T-helper 1 cell treated with Interleukin-12 subunit alpha and Interleukin-12 subunit beta and Interleukin-4 antibody, amounts not matched to agents 30 μg/mL and 1 μg/mL, for 36 hours (primary cell): ENCODE measurements at regions not wholly inside any gene's neighbourhood (a gene's known extent, or its start where the extent isn't known, plus 50 kb on each side); places are given as distances from the start of the nearest gene placed in this dataset.

ENCODE experiments used
- H3K27ac Mint-ChIP-seq: one replicate; pipeline ENCODE4 v1.8.0; 2021; ENCODE audit warnings: mild to moderate bottlenecking, mixed read lengths
- H3K27me3 Mint-ChIP-seq: one replicate; pipeline ENCODE4 v1.8.0; 2021; ENCODE audit warnings: low read depth, mixed read lengths
- H3K36me3 Mint-ChIP-seq: one replicate; pipeline ENCODE4 v1.8.0; 2021; ENCODE audit warnings: low read depth, mixed read lengths
- H3K4me1 Mint-ChIP-seq: one replicate; pipeline ENCODE4 v1.8.0; 2021; ENCODE audit warnings: low read depth, mixed read lengths
- H3K4me3 Mint-ChIP-seq: one replicate; pipeline ENCODE4 v1.8.0; 2021; ENCODE audit warnings: mild to moderate bottlenecking, moderate library complexity, mixed read lengths
- H3K9me3 Mint-ChIP-seq: one replicate; pipeline ENCODE4 v1.8.0; 2021; ENCODE audit warnings: mixed read lengths

DNA sequence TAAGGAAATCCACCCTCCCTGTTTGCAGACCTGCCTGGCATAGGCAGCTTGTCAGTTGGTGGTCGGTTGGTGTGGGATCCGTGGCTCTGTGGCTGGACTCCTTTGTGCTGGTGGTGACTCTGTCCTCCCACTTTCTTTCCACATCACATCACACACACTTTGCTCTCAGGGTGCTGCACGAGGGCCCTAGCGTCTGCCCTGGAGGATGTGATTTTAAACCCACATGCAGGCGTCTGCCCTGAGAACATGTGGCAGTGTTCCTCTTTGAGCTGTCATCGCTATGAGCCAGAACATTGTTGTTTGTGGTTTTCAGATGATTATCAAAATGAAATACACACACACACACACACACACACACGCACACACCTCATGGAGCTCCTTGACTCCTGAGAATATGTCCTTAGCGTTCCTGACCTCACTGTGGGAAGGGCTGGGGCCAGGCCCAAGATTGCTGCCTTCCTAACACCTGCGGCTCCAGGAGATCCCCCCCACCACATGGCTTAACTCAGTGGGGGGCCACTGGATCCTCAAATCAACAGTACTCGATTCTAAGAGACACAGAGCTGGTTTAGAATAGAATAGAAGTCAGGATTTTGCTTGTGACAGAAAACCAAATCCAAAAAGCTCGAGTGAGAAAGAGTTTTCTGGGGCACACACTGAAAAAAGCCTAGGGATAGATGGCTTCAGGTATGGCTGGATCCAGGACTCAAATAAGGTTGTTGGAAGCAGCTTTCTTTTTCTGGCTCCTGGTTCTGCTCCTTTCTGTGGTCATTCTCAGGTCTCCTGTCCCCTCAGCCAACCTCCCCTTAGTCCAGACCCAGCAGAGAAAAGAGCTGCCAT lies 54.8 kb downstream of the RTP5 start:
- no peaks in the 10 kb centered on the region for H3K4me1 Mint-ChIP-seq
- H3K27me3 Mint-ChIP-seq: no peaks in the 10 kb centered on the region
- H3K9me3 Mint-ChIP-seq: no peaks in the 10 kb centered on the region
- H3K36me3 Mint-ChIP-seq: no peaks in the 10 kb centered on the region
- no peak overlapping the region for H3K4me3 Mint-ChIP-seq
- H3K27ac Mint-ChIP-seq: no peak overlapping the region

DNA sequence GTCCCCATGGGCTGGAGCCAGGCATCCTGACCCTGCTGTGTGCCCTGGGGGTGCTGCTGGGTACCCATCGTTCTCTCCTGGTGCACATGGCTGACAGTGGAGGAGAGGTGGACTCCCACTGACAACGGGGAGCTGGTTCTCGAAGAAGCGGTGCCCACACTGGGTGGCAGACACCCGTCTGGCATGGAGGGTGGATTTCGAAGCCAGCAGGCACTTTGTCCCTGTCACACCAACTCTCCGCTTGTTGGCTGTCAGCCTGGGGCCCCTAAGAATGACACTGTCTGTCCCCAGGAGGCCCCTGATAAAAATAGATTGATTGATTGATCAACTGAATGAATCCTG lies 55.4 kb downstream of the RTP5 start:
- H3K27ac Mint-ChIP-seq: no peak overlapping the region
- no peak overlapping the region for H3K4me3 Mint-ChIP-seq
- H3K27me3 Mint-ChIP-seq: no peaks in the 10 kb centered on the region
- H3K4me1 Mint-ChIP-seq: no peaks in the 10 kb centered on the region
- no peaks in the 10 kb centered on the region for H3K36me3 Mint-ChIP-seq
- H3K9me3 Mint-ChIP-seq: no peaks in the 10 kb centered on the region

DNA sequence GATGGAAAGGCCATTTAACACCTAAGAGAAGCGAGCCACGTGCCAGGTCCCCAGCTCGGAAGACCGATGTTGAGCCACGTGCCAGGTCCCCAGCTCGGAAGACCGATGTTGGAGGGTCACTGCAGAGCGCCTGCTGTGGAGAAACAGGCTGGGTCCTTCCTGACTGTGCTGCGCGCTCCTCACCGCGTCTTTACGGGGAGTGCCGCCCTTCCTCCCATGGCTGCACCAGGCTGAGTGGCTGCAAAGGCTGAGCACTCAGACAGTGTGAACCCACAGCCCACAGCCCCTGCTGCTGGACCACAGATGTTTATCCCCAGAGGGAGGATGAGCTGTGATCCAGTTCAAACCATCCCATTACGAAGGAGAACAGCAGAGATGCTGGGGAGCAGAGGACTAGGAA lies 55.7 kb downstream of the RTP5 start:
- Mint-ChIP-seq H3K4me1 (no peaks in the 10 kb centered on the region), H3K4me3 (no peak overlapping the region), H3K9me3 (no peaks in the 10 kb centered on the region), H3K36me3 (no peaks in the 10 kb centered on the region), H3K27ac (no peak overlapping the region), H3K27me3 (no peaks in the 10 kb centered on the region)

DNA sequence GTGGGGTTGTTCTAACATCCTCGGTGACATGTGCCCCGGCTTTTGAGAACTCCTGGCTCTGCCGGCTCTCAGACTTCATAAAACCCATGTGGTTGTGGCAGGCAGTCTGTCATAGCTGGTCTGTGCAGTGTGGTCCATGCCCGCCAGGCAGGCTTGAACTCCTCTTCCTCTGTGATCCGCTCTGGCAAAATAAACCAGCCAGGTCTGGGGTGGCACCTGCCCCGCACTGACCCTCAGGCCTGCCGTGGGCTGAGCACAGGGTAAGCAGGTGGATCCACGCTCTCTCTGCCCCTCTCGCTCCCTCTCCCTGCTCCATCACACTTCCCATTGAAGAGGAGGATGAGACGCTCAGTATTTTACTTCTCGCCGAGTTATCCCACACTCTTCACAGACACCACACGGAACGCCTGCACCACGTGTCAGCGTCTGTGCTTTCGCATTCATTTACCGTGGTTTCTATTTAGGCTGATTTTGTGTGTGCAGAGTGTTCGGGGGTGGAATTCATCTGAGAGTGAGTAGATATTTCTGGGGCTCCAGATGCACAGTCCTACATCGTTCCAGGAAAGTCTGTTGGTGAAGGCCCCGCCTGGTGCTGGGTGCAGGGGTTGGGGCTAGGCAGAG lies 56.4 kb downstream of the RTP5 start:
- H3K9me3 Mint-ChIP-seq: no peaks in the 10 kb centered on the region
- no peaks in the 10 kb centered on the region for H3K27me3 Mint-ChIP-seq
- H3K27ac Mint-ChIP-seq: no peak overlapping the region
- H3K4me3 Mint-ChIP-seq: no peak overlapping the region
- no peaks in the 10 kb centered on the region for H3K4me1 Mint-ChIP-seq
- H3K36me3 Mint-ChIP-seq: no peaks in the 10 kb centered on the region

DNA sequence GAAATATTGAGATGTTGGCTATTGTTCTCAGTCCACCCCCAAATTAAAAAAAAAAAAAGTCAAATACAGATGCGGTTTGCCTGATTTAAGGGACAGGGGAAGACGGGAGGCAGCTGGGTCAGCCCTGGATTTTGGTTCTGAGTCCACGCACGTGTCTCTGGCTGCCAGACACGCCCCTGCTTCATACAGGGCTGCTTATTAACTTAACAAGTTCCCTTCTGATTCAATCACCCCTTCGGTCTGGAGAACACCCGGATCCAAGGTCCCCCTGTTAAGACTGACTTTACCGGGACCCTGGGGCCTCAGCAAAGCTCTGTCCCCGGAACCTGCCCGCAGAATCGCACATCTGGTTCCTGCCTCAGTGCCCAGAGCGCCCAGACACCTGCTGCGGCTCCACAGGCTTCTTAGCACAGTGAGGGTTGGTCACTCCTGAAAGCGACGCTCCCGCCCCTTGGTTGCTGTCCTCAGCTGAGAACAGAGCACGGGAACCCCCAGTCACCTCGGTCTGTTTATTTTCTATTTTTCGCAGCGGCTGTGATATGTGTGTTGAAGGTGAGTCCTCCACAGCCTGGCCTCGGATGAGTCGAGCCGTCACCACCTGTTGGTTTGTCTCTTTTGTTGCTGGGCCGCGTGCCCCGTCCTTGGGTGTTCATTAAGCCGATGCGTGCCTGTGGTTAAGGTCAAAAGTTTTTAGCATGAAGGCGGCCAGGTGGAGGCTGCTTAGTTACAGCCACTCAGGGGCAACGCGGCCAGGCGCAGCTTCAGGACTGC lies 57.2 kb downstream of the RTP5 start:
- Mint-ChIP-seq H3K4me3 (no peak overlapping the region), H3K27me3 (no peaks in the 10 kb centered on the region), H3K27ac (no peak overlapping the region), H3K9me3 (no peaks in the 10 kb centered on the region), H3K4me1 (no peaks in the 10 kb centered on the region), H3K36me3 (no peaks in the 10 kb centered on the region)

DNA sequence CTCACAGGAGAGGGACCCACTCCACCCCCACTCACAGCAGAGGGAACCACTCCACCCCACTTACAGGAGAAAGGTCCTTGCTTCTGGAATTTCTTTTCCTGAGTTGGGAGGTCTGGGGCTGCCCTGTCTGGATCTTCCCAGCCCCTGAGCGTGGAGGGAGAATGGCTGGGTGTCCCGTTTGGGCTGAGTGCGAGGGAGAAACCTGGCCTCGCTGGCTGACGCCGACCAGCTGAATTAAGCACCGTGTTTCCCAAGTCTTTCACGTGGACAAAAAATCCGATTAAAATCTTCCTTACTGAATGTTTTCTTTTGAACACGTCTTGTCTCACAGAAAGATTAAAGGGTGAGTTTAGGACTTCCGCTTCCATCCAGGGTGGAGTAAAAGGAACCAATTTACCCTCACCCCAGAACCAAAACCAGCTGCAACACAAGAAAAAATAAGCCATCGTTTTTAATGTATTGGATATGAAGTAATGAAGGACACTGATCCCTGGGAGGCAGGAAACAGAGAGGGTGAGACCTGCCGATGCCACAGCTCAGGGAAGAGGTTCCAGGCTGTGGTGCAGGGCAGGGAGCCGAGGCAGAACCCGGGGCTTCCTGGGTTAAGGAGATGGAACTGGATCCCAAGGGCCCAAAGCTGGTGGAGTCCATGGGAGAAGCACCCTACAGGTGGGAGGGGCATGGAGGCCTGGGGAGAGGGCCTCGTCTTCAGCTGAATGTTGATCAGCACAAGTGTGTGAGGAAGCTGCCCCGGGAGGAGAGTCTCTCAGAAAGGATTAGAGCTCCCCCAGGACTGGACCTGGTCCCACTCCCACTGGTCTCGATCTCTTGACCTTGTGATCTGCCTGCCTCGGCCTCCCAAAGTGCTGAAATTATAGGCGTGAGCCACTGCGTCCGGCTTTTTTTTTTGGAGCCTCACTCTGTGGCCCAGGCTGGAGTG lies 60.3 kb downstream of the RTP5 start:
- H3K4me3 Mint-ChIP-seq: no peak overlapping the region
- H3K4me1 Mint-ChIP-seq: peaks cover 4% of the 10 kb centered on the region
- H3K9me3 Mint-ChIP-seq: no peaks in the 10 kb centered on the region
- no peaks in the 10 kb centered on the region for H3K36me3 Mint-ChIP-seq
- no peak overlapping the region for H3K27ac Mint-ChIP-seq
- no peaks in the 10 kb centered on the region for H3K27me3 Mint-ChIP-seq

DNA sequence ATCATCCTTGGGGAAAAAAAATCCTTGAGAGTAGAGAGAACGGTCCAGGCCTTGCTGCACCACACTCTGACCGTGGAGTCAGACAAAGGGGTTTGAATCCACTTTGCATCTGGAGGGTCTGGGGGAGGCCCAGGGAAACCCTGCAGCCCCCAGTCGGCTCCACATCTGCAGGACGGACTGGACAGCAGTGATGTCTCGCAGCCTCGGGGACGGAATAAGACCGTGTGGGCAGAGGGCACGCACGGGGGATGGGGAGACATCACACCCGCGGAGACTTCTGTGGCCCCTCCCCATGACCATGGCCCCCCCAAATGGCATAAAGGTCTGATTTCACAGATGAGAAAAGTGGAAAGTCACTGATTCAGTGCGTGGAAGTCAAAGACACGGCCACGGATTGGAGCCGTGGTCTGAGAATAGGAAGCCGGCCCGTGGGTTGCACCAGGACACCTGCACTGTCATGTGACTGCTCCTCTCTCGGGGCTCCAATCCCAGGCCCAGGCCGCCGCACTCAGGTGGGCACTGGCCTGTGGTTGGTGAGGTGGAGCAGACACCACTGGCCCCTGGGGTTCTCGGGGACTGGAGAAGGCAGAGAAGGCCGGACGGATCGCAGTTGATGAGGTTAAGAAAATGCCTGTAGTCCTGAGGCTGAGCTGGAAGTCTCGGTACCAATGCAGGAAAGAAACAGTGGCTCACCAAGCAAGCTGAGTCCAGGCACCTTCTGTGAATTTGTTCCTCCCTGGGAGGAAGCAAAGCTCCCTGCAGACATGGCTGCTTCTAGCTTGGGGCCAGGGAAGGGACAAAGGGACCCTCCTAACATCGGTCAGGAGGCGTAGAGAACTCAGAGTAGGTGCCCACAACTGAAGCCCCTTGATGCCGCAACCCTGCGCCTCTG lies 61.8 kb downstream of the RTP5 start:
- H3K27me3 Mint-ChIP-seq: no peaks in the 10 kb centered on the region
- H3K9me3 Mint-ChIP-seq: no peaks in the 10 kb centered on the region
- H3K36me3 Mint-ChIP-seq: no peaks in the 10 kb centered on the region
- peaks cover 4% of the 10 kb centered on the region for H3K4me1 Mint-ChIP-seq
- H3K27ac Mint-ChIP-seq: no peak overlapping the region
- no peak overlapping the region for H3K4me3 Mint-ChIP-seq

DNA sequence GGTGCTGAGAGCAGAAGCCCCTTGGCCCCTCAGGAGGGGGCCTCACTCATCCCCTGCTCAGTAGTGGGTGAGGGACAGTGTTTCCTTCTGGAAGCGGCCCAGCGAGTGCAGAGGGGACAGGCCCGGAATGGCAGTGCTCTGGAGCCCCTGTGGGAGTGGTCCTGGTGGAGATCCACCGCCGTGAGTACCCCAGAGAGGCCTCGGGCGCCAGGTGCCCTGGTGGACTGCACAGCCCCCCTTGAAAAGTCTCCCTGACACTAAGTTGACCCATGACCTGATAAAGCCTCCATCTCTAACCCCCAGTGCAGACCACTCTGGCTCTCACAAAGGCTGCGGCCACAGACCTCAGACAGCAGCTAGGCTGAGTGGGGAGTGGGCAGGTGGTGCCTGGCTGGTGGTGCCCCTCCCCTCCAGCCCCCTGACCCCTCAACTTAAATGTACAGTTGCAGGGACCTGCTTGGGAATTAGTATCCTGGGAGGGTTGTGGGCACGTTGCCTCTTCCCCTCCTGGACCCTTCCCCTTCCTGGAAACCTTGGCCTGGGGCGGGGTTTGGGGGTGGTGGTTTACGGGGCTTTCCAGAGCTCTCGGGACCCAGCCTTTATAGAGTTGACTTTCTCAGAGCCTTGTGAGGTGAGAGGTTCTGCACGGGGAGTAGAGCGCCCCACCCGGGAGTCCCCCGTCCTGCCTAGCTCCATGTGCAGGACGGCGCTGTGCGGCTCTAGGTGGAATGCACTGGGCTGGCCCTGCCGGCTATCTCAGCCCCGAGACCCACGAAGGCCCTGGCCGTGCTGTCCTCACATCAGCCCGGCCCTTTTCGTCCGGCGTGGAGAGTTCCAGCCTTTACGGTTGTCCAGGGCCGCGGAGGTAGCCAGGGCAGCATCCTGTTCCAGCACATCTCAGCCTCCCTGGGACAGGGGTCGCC lies 62.7 kb downstream of the RTP5 start:
- Mint-ChIP-seq H3K36me3 (no peaks in the 10 kb centered on the region), H3K4me3 (no peak overlapping the region), H3K27ac (no peak overlapping the region), H3K9me3 (no peaks in the 10 kb centered on the region), H3K27me3 (no peaks in the 10 kb centered on the region), H3K4me1 (peaks cover 4% of the 10 kb centered on the region)

DNA sequence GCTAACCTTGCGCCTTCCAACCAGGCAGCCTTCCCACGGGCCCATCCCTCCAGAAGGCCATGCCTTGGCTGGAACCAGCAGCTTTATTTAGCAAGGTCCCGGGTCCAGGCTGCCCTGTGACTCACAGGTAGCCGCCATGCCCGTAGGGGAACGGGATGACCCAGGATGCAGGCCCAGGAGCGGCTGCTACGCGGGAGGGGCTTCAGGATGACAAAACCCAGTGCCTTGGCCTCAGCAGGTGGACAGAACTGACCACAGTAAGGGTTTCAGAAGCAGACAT lies 63.3 kb downstream of the RTP5 start:
- Mint-ChIP-seq H3K4me3 (no peak overlapping the region), H3K9me3 (no peaks in the 10 kb centered on the region), H3K27me3 (no peaks in the 10 kb centered on the region), H3K36me3 (no peaks in the 10 kb centered on the region), H3K4me1 (peaks cover 4% of the 10 kb centered on the region), H3K27ac (no peak overlapping the region)

DNA sequence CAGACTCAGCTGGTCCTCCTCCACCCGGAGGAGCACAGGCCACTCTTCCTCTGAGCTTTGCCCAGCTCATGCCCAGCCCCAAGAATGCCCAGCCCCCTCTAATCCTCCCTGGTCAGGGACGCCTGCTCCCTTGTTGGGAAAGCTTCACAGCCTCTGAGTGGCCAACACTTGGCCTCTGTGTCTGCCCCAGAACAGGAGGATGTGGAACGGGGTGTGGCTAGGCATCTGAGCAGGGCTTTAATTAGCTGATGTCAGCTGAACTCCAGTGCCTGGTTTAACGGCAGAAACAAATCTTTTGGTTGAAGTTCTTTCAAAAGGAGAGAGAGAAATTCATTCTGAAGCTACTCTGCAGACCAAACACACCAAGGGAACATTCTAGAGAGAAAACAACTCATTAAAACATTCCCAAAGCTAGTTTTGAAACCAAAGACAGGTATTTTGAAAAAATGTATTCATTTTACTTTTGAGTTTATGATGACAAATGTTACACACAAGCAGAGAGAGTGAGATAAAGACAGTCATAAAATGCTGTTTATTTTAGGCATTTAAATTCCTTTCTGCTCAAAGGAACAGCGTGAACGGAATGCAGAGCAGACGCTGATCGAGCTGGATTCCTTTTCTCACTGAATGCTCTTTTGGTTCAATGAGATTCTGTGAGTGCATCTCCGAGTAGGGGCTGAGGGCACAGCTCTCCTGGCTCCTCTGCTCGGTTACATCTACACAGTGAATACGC lies 63.8 kb downstream of the RTP5 start:
- Mint-ChIP-seq H3K27ac (peak overlapping the region; percentile 45), H3K4me1 (peaks cover 4% of the 10 kb centered on the region), H3K4me3 (no peak overlapping the region), H3K36me3 (no peaks in the 10 kb centered on the region), H3K9me3 (no peaks in the 10 kb centered on the region), H3K27me3 (no peaks in the 10 kb centered on the region)

DNA sequence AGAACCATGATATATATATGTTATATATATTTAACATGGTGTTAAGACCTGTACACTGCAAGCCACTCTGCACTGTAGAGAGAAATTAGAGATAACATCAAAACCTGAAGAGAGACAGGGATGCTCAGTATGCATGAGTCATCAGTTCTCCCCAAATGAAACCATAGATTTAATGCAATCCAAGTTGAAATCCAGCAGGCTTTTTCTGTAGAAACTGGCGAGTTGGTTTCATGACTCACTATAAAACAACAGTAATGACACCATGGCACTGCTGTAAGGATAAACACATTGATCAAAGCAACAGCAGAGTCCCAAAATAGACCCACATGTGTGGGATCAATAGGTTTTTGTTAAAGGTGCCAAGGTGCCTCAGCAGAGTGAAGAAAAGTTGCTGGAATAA lies 65.8 kb downstream of the RTP5 start:
- Mint-ChIP-seq H3K9me3 (no peaks in the 10 kb centered on the region), H3K4me1 (peaks cover 6% of the 10 kb centered on the region), H3K36me3 (no peaks in the 10 kb centered on the region), H3K4me3 (no peak overlapping the region), H3K27me3 (no peaks in the 10 kb centered on the region), H3K27ac (no peak overlapping the region)

DNA sequence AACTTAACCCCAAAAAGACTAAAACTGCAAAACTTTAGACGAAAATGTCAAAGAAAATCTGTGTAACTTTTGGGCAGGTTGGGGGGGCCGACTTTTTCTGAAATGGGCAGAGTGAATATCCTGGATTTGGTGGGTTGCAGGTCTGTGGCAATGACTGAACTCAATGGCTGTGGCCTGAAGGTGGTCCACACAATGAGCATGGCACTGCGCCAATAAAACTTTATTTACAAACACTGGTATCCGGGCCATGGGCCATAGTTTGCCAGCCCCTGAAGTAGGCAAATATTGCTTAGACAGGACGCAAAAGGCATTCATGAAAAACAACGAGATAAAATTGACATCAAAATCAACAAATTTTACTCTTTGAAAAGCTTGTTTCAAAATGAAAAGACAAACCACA lies 66.2 kb downstream of the RTP5 start:
- Mint-ChIP-seq H3K9me3 (no peaks in the 10 kb centered on the region), H3K4me3 (no peak overlapping the region), H3K27ac (no peak overlapping the region)

More for the DNA sequence above, 66.2 kb downstream of the RTP5 start:
- no peaks in the 10 kb centered on the region for H3K36me3 Mint-ChIP-seq
- peaks cover 6% of the 10 kb centered on the region for H3K4me1 Mint-ChIP-seq
- H3K27me3 Mint-ChIP-seq: no peaks in the 10 kb centered on the region
